ENCODE measurements at regions not wholly inside any gene's neighbourhood (a gene's known extent, or its start where the extent isn't known, plus 50 kb on each side); places are given as distances from the start of the nearest gene placed in this dataset.

DNA sequence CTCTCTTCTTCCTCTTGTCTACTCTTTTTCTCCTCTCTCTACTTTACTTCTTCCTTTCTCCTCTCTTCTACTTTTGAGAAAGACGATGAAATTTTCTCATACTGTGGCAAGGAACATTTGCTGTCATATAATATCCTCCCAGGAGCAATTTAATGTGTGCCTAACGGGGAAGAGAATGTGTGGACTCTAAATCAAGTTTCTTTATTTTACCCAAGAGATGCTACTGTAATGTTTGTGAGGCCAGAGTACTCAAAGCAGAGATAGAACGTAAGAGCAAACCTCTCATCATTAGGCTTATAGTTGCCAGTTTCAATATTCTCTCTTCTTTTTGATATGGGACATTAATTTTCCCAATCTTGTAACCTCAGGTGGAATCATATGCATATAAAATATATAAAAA, 801.4 kb downstream of the BCKDHB start:
- no peak for TF ChIP-seq CTCF (IDR thresholded peaks at IDR 0.05; ENCODE audit: control extremely low read depth, extremely low read depth)
- 82 to 90% methylated on average over 3 of the region's 3 CpGs for WGBS, 2 donors
- H3K27ac ChIP-seq (ENCODE audit: low read depth in 1 of 2, low read length in 1 of 2): no peak overlapping the region
- H3K9me3 ChIP-seq (ENCODE audit: control insufficient read depth in 4 of 4, insufficient read depth in 3 of 4, low read length in 3 of 4): no peaks in the 10 kb centered on the region
- DNase-seq: no peak
- H3K27me3 ChIP-seq (ENCODE audit: control insufficient read depth in 3 of 3, insufficient read depth in 3 of 3, low read length in 2 of 3): no peaks in the 10 kb centered on the region
- no peak for ATAC-seq (ENCODE audit: insufficient read depth, low FRiP score)
- H3K4me3 ChIP-seq: no peak overlapping the region
- no peaks in the 10 kb centered on the region for H3K4me1 ChIP-seq (ENCODE audit: control insufficient read depth in 5 of 5, insufficient read depth in 5 of 5, low read length in 5 of 5)
- H3K9ac ChIP-seq (ENCODE audit: insufficient read depth in 1 of 2, low read length in 2 of 2): no peak overlapping the region
- H3K36me3 ChIP-seq (ENCODE audit: control insufficient read depth in 4 of 4, insufficient read depth in 4 of 4, low read length in 4 of 4): no peaks in the 10 kb centered on the region

GRCh38 chr6:80903711-80904110, 797.2 kb downstream of the BCKDHB start:
- Histone ChIP-seq H3K9ac (ENCODE audit: insufficient read depth in 1 of 2, low read length in 2 of 2) (no peak overlapping the region), H3K27me3 (ENCODE audit: control insufficient read depth in 3 of 3, insufficient read depth in 3 of 3, low read length in 2 of 3) (no peaks in the 10 kb centered on the region), H3K36me3 (ENCODE audit: control insufficient read depth in 4 of 4, insufficient read depth in 4 of 4, low read length in 4 of 4) (no peaks in the 10 kb centered on the region), H3K4me3 (no peak overlapping the region), H3K4me1 (ENCODE audit: control insufficient read depth in 5 of 5, insufficient read depth in 5 of 5, low read length in 5 of 5) (no peaks in the 10 kb centered on the region), H3K27ac (ENCODE audit: low read depth in 1 of 2, low read length in 1 of 2) (no peak overlapping the region), H3K9me3 (ENCODE audit: control insufficient read depth in 4 of 4, insufficient read depth in 3 of 4, low read length in 3 of 4) (peaks cover 0 to 7% (median 0%) of the 10 kb centered on the region in 4 donors)
- no peak for ATAC-seq (ENCODE audit: insufficient read depth, low FRiP score)
- DNase-seq: no peak
- TF ChIP-seq CTCF (IDR thresholded peaks at IDR 0.05; ENCODE audit: control extremely low read depth, extremely low read depth): no peak

DNA sequence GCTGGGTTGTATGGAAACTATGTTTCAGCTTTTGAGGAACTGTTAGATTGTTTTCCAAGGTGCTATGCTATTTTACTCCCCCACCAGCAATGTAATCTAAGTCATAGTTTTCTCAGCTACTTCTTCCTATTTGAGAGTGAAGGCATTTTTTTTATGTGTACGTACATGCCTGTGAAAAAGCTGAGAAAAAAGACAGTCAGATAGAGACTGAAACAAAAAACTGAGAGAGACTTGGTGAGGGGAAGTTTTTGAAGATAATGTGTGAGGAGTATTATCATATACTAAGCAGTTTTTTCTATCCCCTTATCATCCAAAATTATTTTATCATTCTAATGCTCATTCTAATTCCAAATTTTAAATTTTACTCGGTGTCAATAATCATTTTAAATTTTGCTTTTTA, 780.0 kb downstream of the BCKDHB start:
- TF ChIP-seq CTCF (IDR thresholded peaks at IDR 0.05; ENCODE audit: control extremely low read depth, extremely low read depth): no peak
- no peaks in the 10 kb centered on the region for H3K27me3 ChIP-seq (ENCODE audit: control insufficient read depth in 3 of 3, insufficient read depth in 3 of 3, low read length in 2 of 3)
- no peak for ATAC-seq (ENCODE audit: insufficient read depth, low FRiP score)
- H3K4me1 ChIP-seq (ENCODE audit: control insufficient read depth in 5 of 5, insufficient read depth in 5 of 5, low read length in 5 of 5): no peaks in the 10 kb centered on the region
- no peak for DNase-seq
- H3K9ac ChIP-seq (ENCODE audit: insufficient read depth in 1 of 2, low read length in 2 of 2): no peak overlapping the region
- no peak overlapping the region for H3K27ac ChIP-seq (ENCODE audit: low read depth in 1 of 2, low read length in 1 of 2)
- H3K9me3 ChIP-seq (ENCODE audit: control insufficient read depth in 4 of 4, insufficient read depth in 3 of 4, low read length in 3 of 4): no peaks in the 10 kb centered on the region
- no peak overlapping the region for H3K4me3 ChIP-seq
- 67 to 83% methylated on average over 2 of the region's 2 CpGs for WGBS, 2 donors
- H3K36me3 ChIP-seq (ENCODE audit: control insufficient read depth in 4 of 4, insufficient read depth in 4 of 4, low read length in 4 of 4): no peaks in the 10 kb centered on the region

GRCh38 chr6:80872951-80873308, 766.5 kb downstream of the BCKDHB start:
- Histone ChIP-seq H3K36me3 (ENCODE audit: control insufficient read depth in 4 of 4, insufficient read depth in 4 of 4, low read length in 4 of 4) (no peaks in the 10 kb centered on the region), H3K9ac (ENCODE audit: insufficient read depth in 1 of 2, low read length in 2 of 2) (no peak overlapping the region), H3K9me3 (ENCODE audit: control insufficient read depth in 4 of 4, insufficient read depth in 3 of 4, low read length in 3 of 4) (peaks cover 0 to 3% (median 0%) of the 10 kb centered on the region in 4 donors), H3K4me3 (no peak overlapping the region), H3K27ac (ENCODE audit: low read depth in 1 of 2, low read length in 1 of 2) (no peak overlapping the region), H3K4me1 (ENCODE audit: control insufficient read depth in 5 of 5, insufficient read depth in 5 of 5, low read length in 5 of 5) (no peaks in the 10 kb centered on the region), H3K27me3 (ENCODE audit: control insufficient read depth in 3 of 3, insufficient read depth in 3 of 3, low read length in 2 of 3) (no peaks in the 10 kb centered on the region)
- no peak for DNase-seq
- WGBS, 2 donors: 64 to 82% methylated on average over 1 of the region's 1 CpG
- TF ChIP-seq CTCF (IDR thresholded peaks at IDR 0.05; ENCODE audit: control extremely low read depth, extremely low read depth): no peak
- no peak for ATAC-seq (ENCODE audit: insufficient read depth, low FRiP score)

All from lung (tissue), 11 donors.